Erythroblast (primary cell): ENCODE measurements at regions not wholly inside any gene's neighbourhood (a gene's known extent, or its start where the extent isn't known, plus 50 kb on each side); places are given as distances from the start of the nearest gene placed in this dataset.

Experiments used
- DNase-seq, 2 experiments: peaks; one replicate each; lab custom pipeline; 2025; lab: John Stamatoyannopoulos, UW
- GATA1 ChIP-seq: IDR thresholded peaks from 2 replicates; pipeline ENCODE4 v1.6.1; 2011; ENCODE audit warnings: low read depth, mild to moderate bottlenecking, control low read depth, low read length, moderate library complexity
- POLR2A ChIP-seq: IDR thresholded peaks from 2 replicates; pipeline ENCODE4 v1.6.1; 2011; ENCODE audit warnings: mild to moderate bottlenecking, low read length

DNA sequence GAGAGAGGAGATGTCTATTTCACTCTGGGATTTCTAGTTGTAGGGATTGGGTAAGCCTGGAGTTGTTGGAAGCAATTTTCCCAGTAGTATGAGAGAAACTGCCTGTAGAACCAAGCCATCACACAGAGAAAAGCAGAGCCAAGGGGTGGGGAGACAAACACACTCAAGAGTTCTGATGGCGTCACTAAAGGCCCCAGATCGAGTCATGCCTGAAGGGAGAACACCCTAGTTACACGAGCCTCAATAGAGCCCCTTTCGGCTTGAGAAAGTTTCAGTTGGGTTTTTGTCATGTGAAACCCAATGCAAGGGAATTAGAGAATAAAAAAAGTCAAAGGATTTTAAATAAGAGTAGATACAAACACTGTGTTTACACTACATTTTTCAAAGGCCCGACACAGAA is 66.1 kb upstream of the PFN2 start:
- TF ChIP-seq POLR2A (no peak), GATA1 (no peak)
- DNase-seq, result no peak

DNA sequence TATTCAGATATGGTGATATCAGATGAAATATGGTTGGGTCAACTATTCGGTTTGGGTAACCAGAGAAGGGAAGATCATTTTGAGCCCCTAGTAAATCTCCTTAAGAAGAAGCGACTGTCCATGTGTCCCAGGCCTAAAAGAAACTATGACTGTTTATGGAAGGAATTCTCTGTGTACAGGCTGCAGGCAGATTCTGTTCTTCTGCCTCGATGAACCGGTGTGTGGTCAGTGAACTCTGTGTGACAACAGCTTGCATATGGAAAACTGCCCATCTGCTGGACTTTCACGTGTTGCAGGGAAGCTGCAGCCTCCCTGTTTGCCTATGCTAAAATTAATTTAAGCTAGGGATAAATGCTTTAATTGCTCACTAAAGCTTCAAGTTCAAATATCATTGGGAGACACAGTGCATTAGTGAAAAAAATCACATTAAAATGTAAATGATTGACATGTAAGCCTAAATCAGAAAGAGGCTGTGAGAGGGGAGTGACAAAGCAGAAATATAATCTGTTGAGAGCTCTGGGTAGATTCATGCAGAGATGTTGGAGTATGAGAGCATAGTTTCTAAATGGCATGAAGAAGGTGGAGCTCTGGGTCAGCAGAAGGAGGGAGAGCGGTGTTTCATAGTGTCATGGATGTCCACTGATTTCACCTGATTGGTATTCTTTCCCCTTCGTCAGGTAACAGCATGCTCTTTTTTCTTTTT is 65.4 kb upstream of the PFN2 start:
- TF ChIP-seq GATA1 (no peak), POLR2A (no peak)

DNA sequence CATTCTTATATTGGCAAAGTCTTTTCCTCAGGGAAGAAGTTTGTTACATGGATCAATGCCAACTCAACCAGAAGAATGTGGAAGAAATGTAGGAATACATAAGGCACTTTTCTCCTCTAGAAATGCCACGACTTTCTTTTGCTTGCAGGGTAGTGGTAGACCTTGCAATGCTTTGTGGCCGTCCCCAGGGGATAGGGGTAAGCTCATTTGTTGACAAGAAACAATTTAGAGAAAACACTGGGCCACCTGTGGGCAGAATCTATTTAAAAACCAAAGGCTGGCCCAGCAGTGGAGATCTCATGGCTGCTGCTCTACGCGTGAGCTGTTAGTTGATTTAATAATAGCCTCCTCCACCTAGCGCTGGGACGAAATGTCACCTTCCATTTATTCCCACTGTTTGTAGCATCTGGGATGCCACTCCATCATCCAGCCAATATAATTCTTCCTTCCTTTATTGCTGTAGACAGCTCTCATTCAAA is 64.6 kb upstream of the PFN2 start:
- TF ChIP-seq POLR2A (no peak), GATA1 (no peak)
- no peak for DNase-seq

More for the DNA sequence above, 65.4 kb upstream of the PFN2 start:
- DNase-seq, result no peak

DNA sequence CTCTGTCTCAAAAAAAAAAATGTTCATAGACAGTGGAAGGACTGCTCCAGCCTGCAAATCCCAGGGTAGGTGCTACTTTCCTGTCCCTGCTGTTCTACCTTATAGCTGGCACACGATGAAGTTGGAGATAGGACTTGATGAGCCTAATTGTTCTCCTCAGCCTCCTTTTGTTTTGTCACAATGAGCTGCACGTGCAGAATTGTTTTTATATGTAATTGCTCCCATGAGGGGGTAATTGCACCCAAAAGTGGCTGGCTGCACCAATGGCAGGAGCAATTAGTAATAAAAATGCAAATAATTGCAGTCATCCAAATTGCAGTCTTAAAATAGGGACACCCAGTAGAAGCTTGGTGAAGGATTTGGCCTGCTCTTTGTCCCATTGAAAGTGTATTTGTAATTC is 63.0 kb upstream of the PFN2 start:
- TF ChIP-seq GATA1, result no peak
- no peak for TF ChIP-seq POLR2A
- DNase-seq, result no peak

DNA sequence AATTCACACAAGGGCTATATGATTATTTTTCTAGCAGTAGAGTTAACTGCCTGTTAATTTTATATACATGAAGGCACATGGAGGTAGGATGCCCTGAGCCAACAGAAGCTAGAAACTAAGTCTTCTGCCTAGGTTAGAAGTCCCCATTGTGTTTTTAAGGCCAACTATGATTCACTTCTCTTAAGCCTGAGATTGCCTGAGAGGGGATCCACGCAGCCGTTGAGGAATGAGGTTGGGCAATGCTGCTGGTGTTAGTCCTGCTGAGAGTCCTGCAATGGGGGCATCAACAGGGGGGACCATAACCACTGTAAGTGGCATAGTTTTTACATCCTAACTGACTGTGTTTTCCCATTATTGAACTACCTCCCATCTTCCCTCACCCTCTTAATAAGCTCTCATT is 60.1 kb upstream of the PFN2 start:
- TF ChIP-seq GATA1, result no peak
- TF ChIP-seq POLR2A, result no peak
- DNase-seq, result no peak

DNA sequence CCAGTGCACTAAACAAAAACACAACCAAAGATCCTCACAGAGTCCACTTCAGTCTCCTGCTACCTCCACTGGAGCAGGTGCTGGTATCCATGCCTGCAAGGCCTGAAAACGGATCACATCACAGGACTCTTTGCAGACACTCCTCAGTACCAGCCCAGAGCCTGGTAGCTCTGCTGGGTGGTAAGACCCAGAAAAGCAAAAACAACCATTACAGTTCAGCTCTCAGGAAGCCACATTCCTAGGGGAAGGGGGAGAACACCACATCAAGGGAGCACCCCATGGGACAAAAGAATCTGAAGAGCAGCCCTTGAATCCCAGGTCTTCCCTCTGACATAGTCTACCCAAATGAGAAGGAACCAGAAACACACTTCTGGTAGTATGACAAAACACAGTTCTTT is 52.5 kb upstream of the PFN2 start:
- TF ChIP-seq GATA1 (no peak), POLR2A (no peak)
- DNase-seq, result no peak

DNA sequence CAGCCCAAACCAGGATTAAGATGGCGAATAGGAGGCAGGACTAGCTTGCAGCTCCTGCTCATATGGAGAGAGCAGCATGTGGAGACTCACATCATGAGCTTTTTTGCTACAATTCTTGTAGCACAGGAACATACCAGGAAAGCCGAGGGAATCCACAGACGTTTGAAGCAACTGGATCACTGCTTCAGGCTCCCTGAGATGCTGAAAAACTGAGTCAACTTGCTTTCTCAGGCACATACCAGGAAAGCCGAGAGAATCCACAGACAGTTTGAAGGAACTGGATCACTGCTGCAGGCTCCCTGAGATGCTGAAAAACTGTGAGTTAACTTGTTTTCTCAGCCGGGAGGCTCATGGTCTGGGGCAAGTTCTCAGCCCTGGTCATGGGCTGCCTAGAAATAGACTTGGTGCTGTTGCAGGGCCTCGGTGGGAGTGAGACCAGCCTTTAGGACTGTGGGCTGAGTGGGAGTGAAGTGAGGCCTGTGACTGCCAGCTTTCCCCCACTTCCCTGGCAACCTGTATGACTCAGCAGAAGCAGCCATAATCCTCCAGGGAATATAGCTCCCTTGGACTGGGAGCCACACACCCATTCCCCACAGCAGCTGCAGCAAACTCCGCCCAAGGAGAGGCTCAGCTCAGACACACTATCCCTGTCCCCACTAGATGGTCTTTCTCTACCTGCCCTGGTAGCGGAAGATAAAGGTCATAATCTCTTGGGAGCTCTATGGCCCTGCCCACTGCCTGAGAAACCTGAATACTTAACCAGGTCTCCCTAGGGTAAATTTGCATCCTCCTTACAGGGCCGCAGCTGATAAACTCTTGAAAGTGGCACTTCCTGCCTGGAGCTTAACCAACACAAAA is 51.9 kb upstream of the PFN2 start:
- DNase-seq, result no peak

DNA sequence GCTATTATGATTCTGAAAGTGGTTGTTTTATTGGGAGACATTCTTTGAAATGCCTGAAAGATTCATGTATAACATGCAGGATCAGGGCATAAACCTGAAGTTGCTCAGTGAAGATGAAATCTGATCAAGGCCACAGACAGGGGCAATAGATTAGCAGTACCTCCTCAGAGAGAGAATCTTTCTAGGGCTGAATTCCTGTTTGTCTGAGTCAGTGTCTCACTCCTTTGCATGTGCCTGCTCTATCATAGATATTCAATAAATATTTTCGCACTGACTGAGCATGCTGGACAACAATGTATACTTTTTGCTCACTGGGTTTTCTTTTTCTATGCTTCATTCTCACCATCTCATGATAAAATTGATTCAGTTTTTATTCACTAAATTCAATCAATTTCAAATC is 49.8 kb upstream of the PFN2 start:
- DNase-seq, result no peak
- no peak for TF ChIP-seq POLR2A
- no peak for TF ChIP-seq GATA1

More for the DNA sequence above, 51.9 kb upstream of the PFN2 start:
- TF ChIP-seq POLR2A (no peak), GATA1 (no peak)
